OCI-LY7 (cell line): ENCODE measurements at regions not wholly inside any gene's neighbourhood (a gene's known extent, or its start where the extent isn't known, plus 50 kb on each side); places are given as distances from the start of the nearest gene placed in this dataset.

Experiments used
- BruUV-seq: library from RNA; stranded (reverse); fragments of 400-500 nt; replicated peaks from 2 replicates; lab custom pipeline; 2021; lab: Mats Ljungman, UMichigan
- CTCF ChIA-PET: fragments of 300-600 bp; sonication (Branson Sonifier 250); formaldehyde crosslinking; loops from one replicate; lab custom pipeline; 2022; ENCODE audit warnings: antibody characterized with exemption; ENCODE audit not compliant: unreplicated experiment; lab: Charles Lee
- POLR2A ChIA-PET: fragments of 300-600 bp; sonication (Branson Sonifier 250); formaldehyde crosslinking; loops from one replicate; lab custom pipeline; 2022; ENCODE audit warnings: antibody characterized with exemption; lab: Charles Lee
- DNase-seq: peaks from one replicate; pipeline ENCODE4 v3.0.0-alpha.2; 2015; ENCODE audit warnings: low spot score
- H2AFZ ChIP-seq: fragments of 200-600 bp; sonication (generic), shearing (Covaris generic); 2 replicates; pipeline ENCODE4 v1.6.1; 2014; ENCODE audit warnings: mild to moderate bottlenecking, antibody characterized with exemption, low read length, moderate library complexity
- H3K27ac ChIP-seq: fragments of 200-600 bp; sonication (generic); 2 replicates; pipeline ENCODE4 v1.5.1; 2014; ENCODE audit warnings: mixed run types, low read depth, mild to moderate bottlenecking, moderate library complexity, low read length, inconsistent platforms; ENCODE audit not compliant: poor library complexity, severe bottlenecking
- H3K36me3 ChIP-seq: fragments of 200-600 bp; sonication (generic); 2 replicates; pipeline ENCODE4 v1.6.1; 2014; ENCODE audit warnings: mild to moderate bottlenecking, antibody characterized with exemption, low read length, moderate library complexity, mixed read lengths; ENCODE audit not compliant: insufficient read depth
- H3K4me1 ChIP-seq: fragments of 200-600 bp; sonication (generic); 2 replicates; pipeline ENCODE4 v1.5.1; 2014; ENCODE audit warnings: mild to moderate bottlenecking, low read length; ENCODE audit not compliant: insufficient read depth, poor library complexity, severe bottlenecking
- H3K4me2 ChIP-seq: fragments of 200-600 bp; sonication (generic); 2 replicates; pipeline ENCODE4 v1.6.1; 2014; ENCODE audit warnings: mild to moderate bottlenecking, low read length
- H3K4me3 ChIP-seq: fragments of 200-600 bp; sonication (generic); 2 replicates; pipeline ENCODE4 v1.5.1; 2014; ENCODE audit warnings: mild to moderate bottlenecking, low read depth, low read length; ENCODE audit not compliant: poor library complexity, severe bottlenecking
- H3K79me2 ChIP-seq: fragments of 200-600 bp; sonication (generic); 2 replicates; pipeline ENCODE4 v1.6.1; 2016; ENCODE audit warnings: low read depth, mild to moderate bottlenecking, low read length, moderate library complexity, mixed read lengths; ENCODE audit not compliant: insufficient read depth
- H3K9me2 ChIP-seq: fragments of 200-600 bp; sonication (generic); 2 replicates; pipeline ENCODE4 v1.6.1; 2016; ENCODE audit warnings: mild to moderate bottlenecking, low read length, mixed read lengths; ENCODE audit not compliant: insufficient read depth
- H3K9me3 ChIP-seq: fragments of 200-600 bp; sonication (generic); 2 replicates; pipeline ENCODE4 v1.6.1; 2014; ENCODE audit warnings: mild to moderate bottlenecking, mixed run types, low read length, mixed read lengths
- H4K20me1 ChIP-seq: fragments of 200-600 bp; sonication (generic); 2 replicates; pipeline ENCODE4 v1.6.1; 2014; ENCODE audit warnings: mild to moderate bottlenecking, antibody characterized with exemption, low read length, moderate library complexity, mixed read lengths; ENCODE audit not compliant: insufficient read depth
- CTCF ChIP-seq: fragments of 200-600 bp; sonication (generic); conservative IDR thresholded peaks from 2 replicates; pipeline ENCODE4 v1.5.1; 2014; ENCODE audit warnings: mild to moderate bottlenecking, antibody characterized with exemption, low read length, moderate library complexity, mixed read lengths
- EZH2phosphoT487 ChIP-seq: fragments of 200-600 bp; sonication (generic); IDR thresholded peaks from 2 replicates; pipeline ENCODE4 v1.6.1; 2018; ENCODE audit warnings: low read depth, borderline replicate concordance, mild to moderate bottlenecking, mixed run types, antibody characterized with exemption, low read length, moderate library complexity, mixed read lengths
- intact Hi-C: fragments of 100-400 bp; cut with micrococcal nuclease; formaldehyde crosslinking; loops from one replicate; pipeline ENCODE4 v1.10.0; 2022; ENCODE audit not compliant: unreplicated experiment

DNA sequence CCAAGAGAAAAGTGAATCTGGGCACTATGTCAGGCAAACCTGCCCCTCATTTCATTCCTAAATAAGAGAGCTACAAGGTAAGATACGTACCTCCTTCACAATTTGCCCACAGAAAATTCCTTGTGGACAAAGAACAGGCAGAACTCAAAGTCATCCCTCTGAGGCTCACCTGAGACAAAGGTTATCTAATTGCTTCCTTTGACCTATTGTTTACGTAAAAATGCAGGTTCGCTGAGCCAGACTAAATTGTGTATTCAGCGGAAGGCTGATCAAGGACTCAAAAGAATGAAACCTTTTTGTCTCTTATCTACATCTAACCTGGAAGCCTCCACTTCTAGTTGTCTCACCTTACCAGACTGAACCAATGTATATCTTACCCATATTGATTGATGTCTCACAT lies 213.3 kb downstream of the POSTN start:
- Histone ChIP-seq H3K79me2 (no peaks in the 10 kb centered on the region), H3K4me2 (no peak overlapping the region), H2AFZ (no peak overlapping the region), H4K20me1 (no peaks in the 10 kb centered on the region), H3K4me3 (no peak overlapping the region), H3K27ac (no peak overlapping the region), H3K9me2 (no peaks in the 10 kb centered on the region), H3K36me3 (no peaks in the 10 kb centered on the region), H3K9me3 (no peaks in the 10 kb centered on the region), H3K4me1 (no peaks in the 10 kb centered on the region)
- TF ChIP-seq EZH2phosphoT487: no peak
- no peak for TF ChIP-seq CTCF
- no peak for DNase-seq
- POLR2A ChIA-PET: no interaction called here
- no TSS peak for BruUV-seq
- CTCF ChIA-PET: no interaction called here
- intact Hi-C loops: no loop called here

DNA sequence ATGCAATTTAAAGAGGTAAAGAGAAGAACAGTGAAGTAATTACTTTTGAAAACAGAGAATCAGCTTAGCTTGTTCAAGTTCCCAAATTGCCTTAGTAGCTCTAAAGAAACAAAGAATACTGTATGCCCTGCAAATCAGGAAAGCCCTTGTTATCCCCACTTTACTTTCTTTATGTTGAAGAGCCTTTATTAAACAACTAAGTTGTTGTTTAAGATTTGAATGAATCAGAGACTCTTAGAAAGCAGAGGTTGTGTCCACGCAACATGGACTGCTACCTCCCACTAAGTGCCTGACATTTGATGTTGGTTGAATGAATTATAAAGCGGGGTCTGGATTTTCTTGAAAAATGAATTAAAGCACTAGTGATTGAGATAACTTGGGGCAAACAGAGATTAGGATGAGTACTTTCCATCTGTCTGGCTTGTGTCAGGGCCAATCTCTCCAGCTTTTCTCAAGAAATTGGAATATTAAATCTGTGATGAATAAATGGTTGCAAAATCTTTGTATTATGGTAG lies 214.7 kb downstream of the POSTN start:
- CTCF ChIA-PET: no interaction called here
- POLR2A ChIA-PET: interaction anchor here (0.7 kb wide), 1 partner anchor 79 kb away, joined by 3 read pairs; no protein-coding TSS in a partner anchor
- Histone ChIP-seq H3K4me2 (no peak overlapping the region), H3K9me3 (no peaks in the 10 kb centered on the region), H3K27ac (no peak overlapping the region), H3K4me1 (no peaks in the 10 kb centered on the region), H4K20me1 (no peaks in the 10 kb centered on the region), H3K79me2 (no peaks in the 10 kb centered on the region), H3K9me2 (no peaks in the 10 kb centered on the region), H3K4me3 (no peak overlapping the region), H2AFZ (no peak overlapping the region), H3K36me3 (no peaks in the 10 kb centered on the region)
- BruUV-seq: no TSS peak
- DNase-seq: no peak
- TF ChIP-seq EZH2phosphoT487: no peak
- TF ChIP-seq CTCF: no peak
- intact Hi-C loops: no loop called here

GRCh38 chr13:37383046-37383445 lies 215.5 kb downstream of the POSTN start:
- no TSS peak for BruUV-seq
- no peak for TF ChIP-seq CTCF
- no peak for TF ChIP-seq EZH2phosphoT487
- CTCF ChIA-PET: no interaction called here

More at GRCh38 chr13:37383046-37383445, 215.5 kb downstream of the POSTN start:
- intact Hi-C loops: no loop called here
- H2AFZ ChIP-seq: no peak overlapping the region
- no peak for DNase-seq
- POLR2A ChIA-PET: no interaction called here
- no peak overlapping the region for H3K4me3 ChIP-seq
- no peaks in the 10 kb centered on the region for H3K9me2 ChIP-seq
- H4K20me1 ChIP-seq: no peaks in the 10 kb centered on the region
- no peaks in the 10 kb centered on the region for H3K9me3 ChIP-seq
- no peaks in the 10 kb centered on the region for H3K36me3 ChIP-seq
- no peak overlapping the region for H3K4me2 ChIP-seq
- no peak overlapping the region for H3K27ac ChIP-seq
- no peaks in the 10 kb centered on the region for H3K79me2 ChIP-seq
- no peaks in the 10 kb centered on the region for H3K4me1 ChIP-seq
